ENCODE measurements at regions not wholly inside any gene's neighbourhood (a gene's known extent, or its start where the extent isn't known, plus 50 kb on each side); places are given as distances from the start of the nearest gene placed in this dataset.

GRCh38 chr5:30880514-30880913 lies 313.0 kb upstream of the CDH6 start:
- no peak for TF ChIP-seq CTCF (IDR thresholded peaks at IDR 0.05)
- no peak for TF ChIP-seq EZH2 (IDR thresholded peaks at IDR 0.05)
- no peak for TF ChIP-seq EZH2phosphoT487 (IDR thresholded peaks at IDR 0.05)
